Gastroesophageal sphincter (tissue), 3 donors: ENCODE measurements at regions not wholly inside any gene's neighbourhood (a gene's known extent, or its start where the extent isn't known, plus 50 kb on each side); places are given as distances from the start of the nearest gene placed in this dataset.

Source experiments
- EP300 ChIP-seq: sonication (generic); formaldehyde crosslinking; IDR thresholded peaks from one replicate; pipeline ENCODE4 v1.6.1; 2017; ENCODE audit warnings: antibody characterized with exemption, mild to moderate bottlenecking
- TF ChIP-seq, protein P1 (sequence below), 4 experiments: fragments of 200-600 bp in 2 of 4; fragments of 450-650 bp in 2 of 4; sonication (generic) in 1 of 4; IDR thresholded peaks; one replicate each; pipeline ENCODE4 v1.5.1; 2017 to 2019; ENCODE audit warnings: antibody characterized with exemption in 4 of 4, mild to moderate bottlenecking in 2 of 4, moderate library complexity in 2 of 4

DNA sequence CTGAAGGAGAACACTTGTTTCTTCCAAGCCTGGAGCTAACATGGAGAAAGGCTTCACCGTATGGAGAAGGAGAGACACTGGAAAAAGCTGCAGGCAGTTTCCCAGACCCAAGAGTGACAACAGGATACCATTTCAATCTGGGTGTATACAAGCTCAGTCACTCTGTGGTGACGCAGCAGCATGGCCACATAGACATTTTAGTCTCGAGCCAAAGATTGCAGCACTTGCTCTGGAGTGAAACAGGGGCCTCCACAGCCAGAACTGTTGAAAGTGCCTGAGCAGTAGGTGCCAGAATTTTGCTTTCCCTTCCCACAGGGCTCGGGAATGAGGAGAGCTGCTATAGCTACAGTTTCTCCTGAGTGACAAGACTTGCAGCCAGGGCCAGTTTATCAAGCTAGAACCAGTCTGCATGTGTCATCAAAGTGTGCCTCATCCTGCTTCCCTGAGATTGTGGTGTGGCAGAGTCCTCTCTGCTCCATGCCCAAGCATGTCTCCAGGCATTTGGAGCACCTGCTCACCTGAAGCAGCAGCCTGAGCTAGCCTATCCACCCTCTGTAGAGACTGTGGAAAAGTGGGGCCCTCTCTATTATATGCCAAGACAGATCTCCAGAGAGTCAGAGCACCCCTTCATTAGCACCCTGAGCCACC is 234.6 kb upstream of the CDH19 start:
- TF ChIP-seq, protein P1, sequence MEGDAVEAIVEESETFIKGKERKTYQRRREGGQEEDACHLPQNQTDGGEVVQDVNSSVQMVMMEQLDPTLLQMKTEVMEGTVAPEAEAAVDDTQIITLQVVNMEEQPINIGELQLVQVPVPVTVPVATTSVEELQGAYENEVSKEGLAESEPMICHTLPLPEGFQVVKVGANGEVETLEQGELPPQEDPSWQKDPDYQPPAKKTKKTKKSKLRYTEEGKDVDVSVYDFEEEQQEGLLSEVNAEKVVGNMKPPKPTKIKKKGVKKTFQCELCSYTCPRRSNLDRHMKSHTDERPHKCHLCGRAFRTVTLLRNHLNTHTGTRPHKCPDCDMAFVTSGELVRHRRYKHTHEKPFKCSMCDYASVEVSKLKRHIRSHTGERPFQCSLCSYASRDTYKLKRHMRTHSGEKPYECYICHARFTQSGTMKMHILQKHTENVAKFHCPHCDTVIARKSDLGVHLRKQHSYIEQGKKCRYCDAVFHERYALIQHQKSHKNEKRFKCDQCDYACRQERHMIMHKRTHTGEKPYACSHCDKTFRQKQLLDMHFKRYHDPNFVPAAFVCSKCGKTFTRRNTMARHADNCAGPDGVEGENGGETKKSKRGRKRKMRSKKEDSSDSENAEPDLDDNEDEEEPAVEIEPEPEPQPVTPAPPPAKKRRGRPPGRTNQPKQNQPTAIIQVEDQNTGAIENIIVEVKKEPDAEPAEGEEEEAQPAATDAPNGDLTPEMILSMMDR (IDR thresholded peaks at IDR 0.05), result no peak
- TF ChIP-seq EP300, result no peak
